HCT116 (cell line): ENCODE measurements at regions not wholly inside any gene's neighbourhood (a gene's known extent, or its start where the extent isn't known, plus 50 kb on each side); places are given as distances from the start of the nearest gene placed in this dataset.

Source experiments
- ATAC-seq: fragments of 200-7000 bp; cut with Tn5 transposase; 2 replicates; pipeline ENCODE4 v1.9.1; 2020; ENCODE audit warnings: mild to moderate bottlenecking, moderate library complexity
- BruUV-seq: library from RNA; stranded (reverse); fragments of 400-500 nt; replicated peaks from 2 replicates; lab custom pipeline; 2021; lab: Mats Ljungman, UMichigan
- CTCF ChIA-PET: fragments of 300-600 bp; sonication (Branson Sonifier 250); formaldehyde crosslinking; loops from one replicate; lab custom pipeline; 2021; ENCODE audit warnings: antibody characterized with exemption; lab: Charles Lee
- POLR2A ChIA-PET: fragments of 300-600, 350-600 bp; sonication (Branson Sonifier 250); formaldehyde crosslinking; loops from one replicate; lab custom pipeline; 2021; ENCODE audit warnings: antibody characterized with exemption; lab: Charles Lee
- RAD21 ChIA-PET, 2 experiments: fragments of 300-600 bp; sonication (Branson Sonifier 250); formaldehyde crosslinking; loops; one replicate each; lab custom pipeline; 2023; ENCODE audit warnings: low total read pairs in 2 of 2; ENCODE audit not compliant: uncharacterized antibody in 2 of 2, unreplicated experiment in 2 of 2, low non-redundant PET in 1 of 2; lab: Charles Lee
- DNase-seq: peaks from one replicate; pipeline ENCODE4 v3.0.0-alpha.2; 2010; ENCODE audit warnings: low read depth, low spot score
- H2AFZ ChIP-seq: fragments of 200-600 bp; shearing (Covaris generic), sonication (generic); 2 replicates; pipeline ENCODE4 v1.6.1; 2017; ENCODE audit warnings: low read depth, mixed run types, mixed read lengths, antibody characterized with exemption, low read length; ENCODE audit not compliant: poor library complexity, severe bottlenecking
- H3K27ac ChIP-seq: 2 replicates; pipeline ENCODE4 v1.5.1; 2012; ENCODE audit warnings: low read depth, low read length
- H3K27me3 ChIP-seq: fragments of 200-600 bp; sonication (generic); 2 replicates; pipeline ENCODE4 v1.6.1; 2016; ENCODE audit warnings: mixed run types, low read length, mixed read lengths; ENCODE audit not compliant: insufficient read depth
- H3K36me3 ChIP-seq, 2 experiments: fragments of 200-500 bp in 1 of 2; fragments of 200-600 bp in 1 of 2; sonication (Bioruptor generic) in 1 of 2; sonication (generic) in 1 of 2; 2 replicates each; pipeline versions ENCODE4 v1.5.1 to v1.6.1; 2014 to 2016; ENCODE audit warnings: low read length in 2 of 2, inconsistent platforms in 1 of 2, mixed read lengths in 1 of 2, mixed run types in 1 of 2; ENCODE audit not compliant: insufficient read depth in 2 of 2, control insufficient read depth in 1 of 2
- H3K4me1 ChIP-seq, 2 experiments: fragments of 200-600 bp in 1 of 2; sonication (generic) in 1 of 2; 2 replicates each; pipeline versions ENCODE4 v1.5.1 to v1.6.1; 2012 to 2017; ENCODE audit warnings: low read length in 2 of 2, inconsistent platforms in 1 of 2, mild to moderate bottlenecking in 1 of 2, mixed read lengths in 1 of 2, mixed run types in 1 of 2, moderate library complexity in 1 of 2; ENCODE audit not compliant: insufficient read depth in 2 of 2, control insufficient read depth in 1 of 2
- H3K4me2 ChIP-seq: fragments of 200-600 bp; sonication (generic); 2 replicates; pipeline ENCODE4 v1.6.1; 2017; ENCODE audit warnings: mixed run types, low read length, mixed read lengths
- H3K4me3 ChIP-seq, 2 experiments: fragments of 200-600 bp in 1 of 2; sonication (generic) in 1 of 2; replicated peaks in 1 of 2; 2 replicates each; pipeline ENCODE4 v1.5.1; 2011 to 2016; ENCODE audit warnings: low read length in 2 of 2, control low read depth in 1 of 2, low read depth in 1 of 2, mild to moderate bottlenecking in 1 of 2, mixed read lengths in 1 of 2, mixed run types in 1 of 2
- H3K79me2 ChIP-seq: fragments of 200-600 bp; sonication (generic); 2 replicates; pipeline ENCODE4 v1.6.1; 2017; ENCODE audit warnings: mild to moderate bottlenecking, mixed run types, low read length, moderate library complexity, mixed read lengths; ENCODE audit not compliant: insufficient read depth
- H3K9ac ChIP-seq: fragments of 200-600 bp; sonication (generic); 2 replicates; pipeline ENCODE4 v1.6.1; 2016; ENCODE audit warnings: low read length, mixed read lengths
- H3K9me2 ChIP-seq: fragments of 200-600 bp; sonication (generic), shearing (Covaris generic); 2 replicates; pipeline ENCODE4 v1.6.1; 2017; ENCODE audit warnings: mixed run types, mild to moderate bottlenecking, moderate library complexity; ENCODE audit not compliant: insufficient read depth
- H3K9me3 ChIP-seq, 2 experiments: fragments of 200-500 bp in 1 of 2; fragments of 200-600 bp in 1 of 2; sonication (Bioruptor generic) in 1 of 2; sonication (generic) in 1 of 2; 2 replicates each; pipeline ENCODE4 v1.6.1; 2014 to 2017; ENCODE audit warnings: low read length in 2 of 2, mixed read lengths in 2 of 2, inconsistent platforms in 1 of 2, low read depth in 1 of 2, mild to moderate bottlenecking in 1 of 2, mixed run types in 1 of 2, moderate library complexity in 1 of 2; ENCODE audit not compliant: control insufficient read depth in 1 of 2, insufficient read depth in 1 of 2
- H4K20me1 ChIP-seq: fragments of 200-600 bp; sonication (generic), shearing (Covaris generic); 2 replicates; pipeline ENCODE4 v1.6.1; 2017; ENCODE audit warnings: mixed run types, mild to moderate bottlenecking, moderate library complexity; ENCODE audit not compliant: insufficient read depth
- CBX3 ChIP-seq: IDR thresholded peaks from 2 replicates; pipeline ENCODE4 v1.6.1; 2012; ENCODE audit warnings: low read depth
- EGR1 ChIP-seq: IDR thresholded peaks from 2 replicates; pipeline ENCODE4 v1.6.1; 2012; ENCODE audit warnings: low read depth
- EZH2 ChIP-seq: fragments of 200-600 bp; sonication (generic); IDR thresholded peaks from 2 replicates; pipeline ENCODE4 v1.6.1; 2017; ENCODE audit warnings: antibody characterized with exemption, mixed run types
- FOSL1 ChIP-seq: IDR thresholded peaks from 2 replicates; pipeline ENCODE4 v1.6.1; 2012; ENCODE audit warnings: low read depth
- JUND ChIP-seq: IDR thresholded peaks from 2 replicates; pipeline ENCODE4 v1.6.1; 2012
- MAX ChIP-seq: IDR thresholded peaks from 2 replicates; pipeline ENCODE4 v1.6.1; 2012
- RAD21 ChIP-seq: IDR thresholded peaks from 2 replicates; pipeline ENCODE4 v1.6.1; 2012; ENCODE audit warnings: low read depth, mild to moderate bottlenecking
- TCF7L2 ChIP-seq: IDR thresholded peaks from 2 replicates; pipeline ENCODE4 v1.7.0; 2011; ENCODE audit warnings: borderline replicate concordance, inconsistent platforms; ENCODE audit not compliant: insufficient read depth, insufficient read length; ENCODE audit errors: extremely low read depth
- YY1 ChIP-seq: IDR thresholded peaks from 2 replicates; pipeline ENCODE4 v1.6.1; 2011; ENCODE audit warnings: low read length, low read depth, moderate library complexity, mild to moderate bottlenecking; ENCODE audit not compliant: insufficient replicate concordance; ENCODE audit errors: extremely low read depth
- intact Hi-C: fragments of 100-400 bp; cut with micrococcal nuclease; formaldehyde crosslinking; loops from 2 replicates; pipeline ENCODE4 v1.10.0; 2022

DNA sequence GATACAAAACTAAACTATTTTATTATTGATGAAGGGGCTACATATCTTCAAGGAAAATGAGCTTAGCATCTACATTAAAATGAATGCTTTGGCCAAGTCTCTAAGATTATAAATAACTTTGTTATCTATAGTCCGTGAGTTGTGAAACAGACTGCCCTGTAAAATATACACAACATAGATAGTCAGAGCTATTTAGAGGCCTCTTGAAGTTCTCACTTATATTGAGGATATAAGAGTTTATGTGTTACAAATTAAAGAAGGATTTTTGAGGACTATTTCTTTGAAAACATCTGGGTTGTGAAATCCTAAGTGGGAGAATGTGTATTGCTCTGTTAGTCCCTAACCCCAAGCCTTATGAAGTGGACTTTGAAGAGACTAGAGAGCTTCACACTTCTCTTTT, 292.0 kb upstream of the CDH2 start:
- no peak overlapping the region for H3K27ac ChIP-seq
- CTCF ChIA-PET = no interaction called here
- H3K9ac ChIP-seq = no peak overlapping the region
- POLR2A ChIA-PET = no interaction called here
- H3K79me2 ChIP-seq = no peaks in the 10 kb centered on the region
- RAD21 ChIA-PET = no interaction called here
- H3K36me3 ChIP-seq = no peaks in the 10 kb centered on the region
- H3K4me2 ChIP-seq = no peak overlapping the region
- H4K20me1 ChIP-seq = no peaks in the 10 kb centered on the region
- ATAC-seq (no peak), DNase-seq (no peak)
- no peaks in the 10 kb centered on the region for H3K27me3 ChIP-seq
- H3K9me3 ChIP-seq = no peaks in the 10 kb centered on the region
- no peak for TF ChIP-seq CBX3
- TF ChIP-seq EZH2 = no peak
- TF ChIP-seq EGR1 = no peak
- TF ChIP-seq RAD21 = no peak
- TF ChIP-seq TCF7L2 = no peak
- no peak overlapping the region for H2AFZ ChIP-seq
- H3K9me2 ChIP-seq = no peaks in the 10 kb centered on the region
- H3K4me3 ChIP-seq = no peak overlapping the region
- intact Hi-C loops = no loop called here
- no TSS peak for BruUV-seq
- H3K4me1 ChIP-seq = no peaks in the 10 kb centered on the region

DNA sequence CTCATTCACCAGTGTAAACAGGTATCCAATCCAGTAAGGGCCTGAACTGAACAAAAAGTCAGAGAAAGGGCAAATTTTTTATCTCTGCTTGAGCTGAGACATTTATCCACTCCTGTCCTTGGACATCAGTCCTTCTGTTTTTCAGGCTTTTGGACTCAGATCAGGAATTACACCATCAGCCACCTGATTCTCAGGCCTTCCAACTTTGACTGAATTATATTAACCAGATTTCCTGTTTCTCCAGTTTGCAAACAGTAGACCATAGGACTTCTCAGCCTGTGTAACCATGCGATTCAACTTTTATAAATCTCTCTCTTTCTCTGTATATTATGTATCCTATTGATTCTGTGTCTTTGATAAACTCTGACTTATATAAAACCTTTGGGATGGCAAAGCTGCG, 289.3 kb upstream of the CDH2 start:
- H3K4me1 ChIP-seq = no peaks in the 10 kb centered on the region
- RAD21 ChIA-PET = no interaction called here
- H3K9ac ChIP-seq = no peak overlapping the region
- no peaks in the 10 kb centered on the region for H3K9me3 ChIP-seq
- no TSS peak for BruUV-seq
- ATAC-seq (no peak), DNase-seq (no peak)
- POLR2A ChIA-PET = no interaction called here
- intact Hi-C loops = no loop called here
- no peak for TF ChIP-seq MAX
- TF ChIP-seq YY1 = no peak
- TF ChIP-seq JUND = no peak
- TF ChIP-seq RAD21 = no peak
- TF ChIP-seq FOSL1 = no peak
- no peak overlapping the region for H3K4me2 ChIP-seq
- H2AFZ ChIP-seq = no peak overlapping the region
- H4K20me1 ChIP-seq = no peaks in the 10 kb centered on the region
- no peaks in the 10 kb centered on the region for H3K36me3 ChIP-seq
- no peaks in the 10 kb centered on the region for H3K27me3 ChIP-seq
- H3K27ac ChIP-seq = no peak overlapping the region
- H3K4me3 ChIP-seq = no peak overlapping the region
- CTCF ChIA-PET = no interaction called here
- H3K79me2 ChIP-seq = no peaks in the 10 kb centered on the region
- H3K9me2 ChIP-seq = no peaks in the 10 kb centered on the region
